ENCODE measurements at regions not wholly inside any gene's neighbourhood (a gene's known extent, or its start where the extent isn't known, plus 50 kb on each side); places are given as distances from the start of the nearest gene placed in this dataset.
"Not testable (repeated sequence)": the region's sequence is repeated elsewhere in the genome, so short reads cannot be mapped to it uniquely, and the experiment has no call there.

DNA sequence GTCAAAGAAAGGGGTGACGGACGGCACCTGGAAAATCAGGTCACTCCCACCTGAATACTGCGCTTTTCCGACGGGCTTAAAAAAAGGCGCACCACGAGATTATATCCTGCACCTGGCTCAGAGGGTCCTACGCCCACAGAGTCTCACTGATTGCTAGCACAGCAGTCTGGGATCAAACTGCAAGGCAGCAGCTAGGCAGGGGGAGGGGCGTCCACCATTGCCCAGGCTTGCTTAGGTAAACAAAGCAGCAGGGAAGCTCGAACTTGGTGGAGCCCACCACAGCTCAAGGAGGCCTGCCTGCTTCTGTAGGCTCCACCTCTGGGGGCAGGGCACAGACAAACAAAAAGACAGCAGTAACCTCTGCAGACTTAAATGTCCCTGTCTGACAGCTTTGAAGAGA, 277.3 kb upstream of the ST8SIA4 start:
- not testable (repeated sequence) for TF ChIP-seq CTCF, POLR2A (IDR thresholded peaks at IDR 0.05)

Measured in adrenal gland (tissue), 5 donors.